Hepatocyte (in vitro differentiated cells): ENCODE measurements at regions not wholly inside any gene's neighbourhood (a gene's known extent, or its start where the extent isn't known, plus 50 kb on each side); places are given as distances from the start of the nearest gene placed in this dataset.

Experiments used
- CTCF ChIP-seq: fragments of 200-600 bp; sonication (generic); IDR thresholded peaks from 2 replicates; pipeline ENCODE4 v1.5.1; 2016; ENCODE audit warnings: antibody characterized with exemption, mild to moderate bottlenecking; ENCODE audit not compliant: poor library complexity
- EZH2 ChIP-seq: fragments of 200-600 bp; sonication (generic); IDR thresholded peaks from 2 replicates; pipeline ENCODE4 v1.6.1; 2016; ENCODE audit warnings: antibody characterized with exemption, mild to moderate bottlenecking, borderline replicate concordance
- EZH2phosphoT487 ChIP-seq: fragments of 200-600 bp; sonication (generic); IDR thresholded peaks from one replicate; pipeline ENCODE4 v1.6.1; 2018; ENCODE audit warnings: antibody characterized with exemption, mild to moderate bottlenecking, low read depth, moderate library complexity; ENCODE audit not compliant: unreplicated experiment, severe bottlenecking

- TF ChIP-seq EZH2 (no peak), CTCF (no peak), EZH2phosphoT487 (no peak)
Observed at GRCh38 chr9:74140141-74140540, 357.0 kb upstream of the RORB start.
